H1 (cell line): ENCODE measurements at regions not wholly inside any gene's neighbourhood (a gene's known extent, or its start where the extent isn't known, plus 50 kb on each side); places are given as distances from the start of the nearest gene placed in this dataset.
A peak's percentile ranks its signal among the peaks of the same experiment; 100 is the strongest.

ENCODE experiments used
- CTCF ChIA-PET: fragments of 300-600 bp; sonication (Branson Sonifier 250); formaldehyde crosslinking; loops from one replicate; lab custom pipeline; 2021; ENCODE audit not compliant: partially characterized antibody; lab: Charles Lee
- POLR2A ChIA-PET: fragments of 300-600 bp; sonication (Branson Sonifier 250); formaldehyde crosslinking; loops from one replicate; lab custom pipeline; 2021; ENCODE audit warnings: inconsistent platforms; ENCODE audit not compliant: partially characterized antibody; lab: Charles Lee
- DNase-seq, 2 experiments: peaks; one replicate each; pipeline versions ENCODE4 v3.0.0 to v3.0.0-alpha.2; 2010 to 2022; ENCODE audit warnings: low spot score in 2 of 2, low read depth in 1 of 2, mixed read lengths in 1 of 2
- FAIRE-seq: peaks from 2 replicates; lab custom pipeline; 2011; peaks lifted over from hg19 to GRCh38; lab: Jason Lieb, UNC
- H2AFZ ChIP-seq: 2 replicates; pipeline ENCODE4 v1.8.1; 2012; ENCODE audit warnings: low read length, inconsistent platforms
- H2AK5ac ChIP-seq: 2 replicates; pipeline ENCODE4 v1.6.1; 2013; ENCODE audit warnings: low read depth, low read length
- H2BK120ac ChIP-seq: replicated peaks from 2 replicates; pipeline ENCODE3; 2013; ENCODE audit warnings: low read depth, low read length, inconsistent platforms
- H2BK12ac ChIP-seq: 2 replicates; pipeline ENCODE4 v1.6.1; 2013; ENCODE audit warnings: low read depth, low read length
- H2BK15ac ChIP-seq: 2 replicates; pipeline ENCODE4 v1.6.1; 2013; ENCODE audit warnings: low read length
- H2BK20ac ChIP-seq: 2 replicates; pipeline ENCODE4 v1.6.1; 2013; ENCODE audit warnings: low read length
- H2BK5ac ChIP-seq: 2 replicates; pipeline ENCODE4 v1.6.1; 2013; ENCODE audit warnings: low read depth, low read length
- H3K14ac ChIP-seq: 2 replicates; pipeline ENCODE4 v1.6.1; 2013; ENCODE audit warnings: inconsistent platforms; ENCODE audit not compliant: insufficient read length
- H3K18ac ChIP-seq: 2 replicates; pipeline ENCODE4 v1.6.1; 2013; ENCODE audit warnings: low read length; ENCODE audit errors: extremely low read depth
- H3K23ac ChIP-seq: 2 replicates; pipeline ENCODE4 v1.6.1; 2013; ENCODE audit warnings: inconsistent platforms; ENCODE audit not compliant: insufficient read length
- H3K23me2 ChIP-seq: 2 replicates; pipeline ENCODE4 v1.6.1; 2013; ENCODE audit warnings: low read depth, low read length
- H3K27ac ChIP-seq: 2 replicates; pipeline ENCODE4 v1.6.1; 2011; ENCODE audit warnings: low read depth, low read length, inconsistent platforms
- H3K27me3 ChIP-seq, 4 experiments: replicated peaks in 1 of 4; 1 replicate in 1 of 4; 2 replicates in 3 of 4; pipeline versions ENCODE4 v1.6.1 to v1.8.1; 2011 to 2013; ENCODE audit warnings: low read length in 3 of 4, mild to moderate bottlenecking in 3 of 4, inconsistent platforms in 2 of 4, mixed read lengths in 2 of 4, moderate library complexity in 1 of 4; ENCODE audit not compliant: control insufficient read depth in 3 of 4, insufficient read depth in 3 of 4; ENCODE audit errors: extremely low read depth in 1 of 4
- H3K36me3 ChIP-seq, 4 experiments: 2 replicates each; pipeline versions ENCODE4 v1.6.1 to v1.8.1; 2011 to 2013; ENCODE audit warnings: mild to moderate bottlenecking in 4 of 4, low read length in 3 of 4, moderate library complexity in 2 of 4, control low read depth in 1 of 4, inconsistent platforms in 1 of 4; ENCODE audit not compliant: insufficient read depth in 4 of 4, control insufficient read depth in 2 of 4
- H3K4ac ChIP-seq: replicated peaks from 2 replicates; pipeline ENCODE3; 2013; ENCODE audit warnings: low read length, low read depth, mixed read lengths, inconsistent platforms; ENCODE audit not compliant: insufficient read length
- H3K4me1 ChIP-seq, 4 experiments: replicated peaks in 1 of 4; 1 replicate in 1 of 4; 2 replicates in 3 of 4; pipeline versions ENCODE4 v1.6.1 to v1.8.1; 2011 to 2013; ENCODE audit warnings: low read length in 3 of 4, inconsistent platforms in 2 of 4, mixed read lengths in 1 of 4; ENCODE audit not compliant: insufficient read depth in 4 of 4, control insufficient read depth in 3 of 4
- H3K4me2 ChIP-seq, 2 experiments: 2 replicates each; pipeline versions ENCODE4 v1.6.1 to v1.8.1; 2011 to 2013; ENCODE audit warnings: low read depth in 2 of 2, low read length in 2 of 2, control low read depth in 1 of 2, inconsistent platforms in 1 of 2, mild to moderate bottlenecking in 1 of 2; ENCODE audit not compliant: insufficient read depth in 1 of 2
- H3K4me3 ChIP-seq, 4 experiments: fragments of 200-600, 300-600 bp in 1 of 4; sonication (generic), shearing (Covaris generic), sonication (Bioruptor Twin) in 1 of 4; 2 replicates each; pipeline versions ENCODE4 v1.5.1 to v1.8.1; 2011 to 2016; ENCODE audit warnings: low read length in 4 of 4, low read depth in 3 of 4, control low read depth in 2 of 4, inconsistent platforms in 2 of 4, mild to moderate bottlenecking in 2 of 4, mixed read lengths in 1 of 4, moderate library complexity in 1 of 4; ENCODE audit not compliant: insufficient read depth in 2 of 4; ENCODE audit errors: extremely low read depth in 1 of 4
- H3K56ac ChIP-seq: replicated peaks from 2 replicates; pipeline ENCODE3; 2013; ENCODE audit warnings: low read depth, mild to moderate bottlenecking, mixed read lengths, low read length, inconsistent platforms; ENCODE audit not compliant: insufficient read length
- H3K79me1 ChIP-seq: 2 replicates; pipeline ENCODE4 v1.6.1; 2013; ENCODE audit warnings: low read depth, low read length, control low read depth
- H3K79me2 ChIP-seq, 2 experiments: 2 replicates each; pipeline versions ENCODE4 v1.6.1 to v1.8.1; 2012 to 2013; ENCODE audit warnings: low read length in 2 of 2, mild to moderate bottlenecking in 2 of 2, inconsistent platforms in 1 of 2; ENCODE audit not compliant: insufficient read depth in 2 of 2, control insufficient read depth in 1 of 2
- H3K9ac ChIP-seq, 4 experiments: replicated peaks in 1 of 4; 1 replicate in 1 of 4; 2 replicates in 3 of 4; pipeline versions ENCODE4 v1.6.1 to v1.8.1; 2011 to 2013; ENCODE audit warnings: low read depth in 3 of 4, low read length in 3 of 4, control low read depth in 2 of 4, mild to moderate bottlenecking in 2 of 4, moderate library complexity in 2 of 4, inconsistent platforms in 1 of 4; ENCODE audit errors: extremely low read depth in 1 of 4
- H3K9me3 ChIP-seq, 2 experiments: 2 replicates each; pipeline versions ENCODE4 v1.6.1 to v1.8.1; 2012 to 2013; ENCODE audit warnings: mild to moderate bottlenecking in 2 of 2, moderate library complexity in 2 of 2, control low read depth in 1 of 2, inconsistent platforms in 1 of 2, low read depth in 1 of 2, low read length in 1 of 2, mixed read lengths in 1 of 2; ENCODE audit not compliant: insufficient read depth in 2 of 2
- H4K20me1 ChIP-seq, 2 experiments: replicated peaks in 1 of 2; 2 replicates each; pipeline versions ENCODE3 to v1.8.1; 2011 to 2013; ENCODE audit warnings: inconsistent platforms in 2 of 2, low read length in 2 of 2, mild to moderate bottlenecking in 1 of 2; ENCODE audit not compliant: insufficient read depth in 2 of 2, control insufficient read depth in 1 of 2
- H4K5ac ChIP-seq: 2 replicates; pipeline ENCODE4 v1.6.1; 2013; ENCODE audit warnings: low read length, low read depth, mixed read lengths, inconsistent platforms; ENCODE audit not compliant: insufficient read length
- H4K8ac ChIP-seq: 2 replicates; pipeline ENCODE4 v1.8.0; 2013; ENCODE audit warnings: mild to moderate bottlenecking, moderate library complexity, low read length, inconsistent platforms; ENCODE audit not compliant: insufficient read depth; ENCODE audit errors: extremely low read depth
- H4K91ac ChIP-seq: replicated peaks from 2 replicates; pipeline ENCODE3; 2013; ENCODE audit warnings: low read length, mixed read lengths, inconsistent platforms; ENCODE audit not compliant: insufficient read length
- CBX8 ChIP-seq: fragments of 300-800, 300-1000 bp; sonication (generic); IDR thresholded peaks from 2 replicates; pipeline ENCODE4 v1.7.1; 2016; ENCODE audit warnings: low read depth, low read length, borderline replicate concordance
- CHD2 ChIP-seq: IDR thresholded peaks from 2 replicates; pipeline ENCODE4 v1.6.1; 2012; ENCODE audit warnings: low read length, improper control_type of control experiment
- EGR1 ChIP-seq: IDR thresholded peaks from 2 replicates; pipeline ENCODE4 v1.6.1; 2011; ENCODE audit warnings: low read depth, low read length, borderline replicate concordance
- EP300 ChIP-seq, 2 experiments: IDR thresholded peaks; 1 replicate in 1 of 2; 2 replicates in 1 of 2; pipeline ENCODE4 v1.6.1; 2011 to 2012; ENCODE audit warnings: low read depth in 2 of 2, low read length in 2 of 2, mild to moderate bottlenecking in 2 of 2, borderline replicate concordance in 1 of 2, inconsistent platforms in 1 of 2, moderate library complexity in 1 of 2
- POLR2A ChIP-seq, 2 experiments: IDR thresholded peaks; 1 replicate in 1 of 2; 2 replicates in 1 of 2; pipeline ENCODE4 v1.6.1; 2011; ENCODE audit warnings: low read depth in 2 of 2, low read length in 2 of 2, mild to moderate bottlenecking in 2 of 2; ENCODE audit errors: control extremely low read depth in 1 of 2
- SUZ12 ChIP-seq: fragments of 200-600 bp; sonication (generic); IDR thresholded peaks from 2 replicates; pipeline ENCODE4 v1.6.1; 2012; ENCODE audit warnings: mild to moderate bottlenecking, inconsistent platforms, low read length, moderate library complexity, mixed read lengths
- WGBS, 2 experiments: shearing (Covaris generic) in 1 of 2; methylation state at CpG; one replicate each; pipeline versions ENCODE4 v1.1.6 to v1.1.7; 2013 to 2015; ENCODE audit warnings: low lambda C conversion rate in 2 of 2, mixed read lengths in 2 of 2, inconsistent platforms in 1 of 2, low coverage in 1 of 2, missing lambda C conversion rate in 1 of 2; ENCODE audit not compliant: insufficient replicate concordance in 2 of 2, insufficient coverage in 1 of 2, insufficient read length in 1 of 2; ENCODE audit errors: extremely low coverage in 1 of 2, missing lambda C conversion rate in 1 of 2; 5-methylcytosine and 5-hydroxymethylcytosine counted together

DNA sequence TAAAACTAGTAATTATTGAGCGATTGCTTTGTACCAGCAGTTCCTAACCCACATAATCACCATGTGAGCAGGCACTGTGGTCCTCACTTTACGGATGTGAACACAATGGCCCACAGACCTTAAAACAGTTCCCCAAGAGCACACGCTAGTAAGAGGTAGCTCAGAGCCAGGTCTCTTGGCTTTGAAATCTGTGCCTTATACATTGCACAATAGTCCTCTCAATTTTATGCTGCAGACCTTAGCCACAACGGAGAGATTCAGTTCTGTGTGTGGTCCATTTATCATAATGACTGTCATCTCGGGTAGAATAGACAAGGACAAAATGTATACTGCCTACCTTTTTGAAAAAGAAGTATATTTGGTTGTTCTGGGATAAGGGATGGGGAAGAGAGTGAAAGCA is 289.0 kb upstream of the ANKRD55 start:
- Histone ChIP-seq H3K4ac (no peak overlapping the region), H4K5ac (no peak overlapping the region), H3K14ac (no peak overlapping the region), H2BK120ac (no peak overlapping the region), H3K9me3 (no peaks in the 10 kb centered on the region), H3K79me2 (no peaks in the 10 kb centered on the region), H4K8ac (no peak overlapping the region), H3K27me3 (no peaks in the 10 kb centered on the region), H3K36me3 (no peaks in the 10 kb centered on the region), H2BK12ac (no peak overlapping the region), H4K20me1 (no peaks in the 10 kb centered on the region), H2AK5ac (no peak overlapping the region), H2BK20ac (no peak overlapping the region), H3K79me1 (no peaks in the 10 kb centered on the region), H3K23ac (no peak overlapping the region), H3K27ac (no peak overlapping the region), H3K9ac (no peak overlapping the region), H2BK5ac (no peak overlapping the region), H3K18ac (no peak overlapping the region), H2BK15ac (no peak overlapping the region), H3K4me1 (no peaks in the 10 kb centered on the region; a peak in 1 of 7 replicates), H3K4me2 (no peak overlapping the region)
- DNase-seq (no peak), FAIRE-seq (no peak)
- CTCF ChIA-PET = no interaction called here
- 81% methylated on average over 5 of the region's 5 CpGs; no CpG with 5 or more reads in 1 of the 2 experiments for WGBS, 2 experiments
- TF ChIP-seq EGR1 = no peak
- TF ChIP-seq SUZ12 = no peak
- no peak for TF ChIP-seq EP300 (IDR thresholded peaks at IDR 0.05; ENCODE audit: borderline replicate concordance in 1 of 2, low read depth in 2 of 2, low read length in 2 of 2)
- TF ChIP-seq CBX8 = no peak
- no peak for TF ChIP-seq POLR2A (IDR thresholded peaks at IDR 0.05; ENCODE audit: control extremely low read depth in 1 of 2, low read depth in 2 of 2, low read length in 2 of 2)
- TF ChIP-seq CHD2 = no peak
- TF ChIP-seq, all 59 proteins: peak for 0
- POLR2A ChIA-PET = no interaction called here
- Histone ChIP-seq H4K91ac (no peak overlapping the region), H3K56ac (no peak overlapping the region), H3K23me2 (no peaks in the 10 kb centered on the region), H2AFZ (peak overlapping the region; percentile 19; the same call in 1 of the 2 replicates), H3K4me3 (no peak overlapping the region)
